ENCODE measurements at regions not wholly inside any gene's neighbourhood (a gene's known extent, or its start where the extent isn't known, plus 50 kb on each side); places are given as distances from the start of the nearest gene placed in this dataset.

DNA sequence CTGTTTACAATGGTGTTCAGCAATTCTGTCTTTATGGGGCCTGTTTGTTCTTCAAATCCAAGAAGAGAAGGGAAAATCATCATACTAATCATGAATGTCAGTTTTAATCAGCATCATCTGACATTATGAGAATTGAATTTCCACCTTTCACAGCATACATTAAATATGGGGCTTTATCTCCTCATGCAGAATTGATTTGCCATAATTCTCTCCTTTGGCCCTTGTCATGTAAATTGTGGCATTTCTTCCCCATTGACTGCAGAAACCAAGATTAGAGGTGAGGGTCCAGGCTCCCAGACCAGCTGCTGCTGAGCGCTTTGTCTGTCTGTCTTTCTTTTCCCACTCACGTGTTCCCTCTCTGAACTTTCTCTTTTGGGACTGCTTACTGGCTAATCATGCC, 232.1 kb upstream of the NAV2 start:
- no peak overlapping the region for H2AFZ ChIP-seq (ENCODE audit: control insufficient read depth, low read depth, low read length)
- no peak overlapping the region for H3K9ac ChIP-seq (ENCODE audit: control insufficient read depth, insufficient read depth, low read length)
- 69% methylated on average over 2 of the region's 2 CpGs for WGBS (ENCODE audit: insufficient coverage, insufficient replicate concordance, low lambda C conversion rate, missing lambda C conversion rate)
- no TSS peak for BruUV-seq (replicated peaks)
- ATAC-seq (no peak), DNase-seq (ENCODE audit: low read depth, low spot score) (no peak), FAIRE-seq (no peak)
- RAD21 ChIA-PET (ENCODE audit: unreplicated experiment): no interaction called here
- CTCF ChIA-PET: no interaction called here
- intact Hi-C loops (cut with micrococcal nuclease; ENCODE audit: unreplicated experiment): no loop called here
- TF ChIP-seq KLF5 (IDR thresholded peaks at IDR 0.05; ENCODE audit: partially characterized antibody): no peak
- TF ChIP-seq, protein P1, sequence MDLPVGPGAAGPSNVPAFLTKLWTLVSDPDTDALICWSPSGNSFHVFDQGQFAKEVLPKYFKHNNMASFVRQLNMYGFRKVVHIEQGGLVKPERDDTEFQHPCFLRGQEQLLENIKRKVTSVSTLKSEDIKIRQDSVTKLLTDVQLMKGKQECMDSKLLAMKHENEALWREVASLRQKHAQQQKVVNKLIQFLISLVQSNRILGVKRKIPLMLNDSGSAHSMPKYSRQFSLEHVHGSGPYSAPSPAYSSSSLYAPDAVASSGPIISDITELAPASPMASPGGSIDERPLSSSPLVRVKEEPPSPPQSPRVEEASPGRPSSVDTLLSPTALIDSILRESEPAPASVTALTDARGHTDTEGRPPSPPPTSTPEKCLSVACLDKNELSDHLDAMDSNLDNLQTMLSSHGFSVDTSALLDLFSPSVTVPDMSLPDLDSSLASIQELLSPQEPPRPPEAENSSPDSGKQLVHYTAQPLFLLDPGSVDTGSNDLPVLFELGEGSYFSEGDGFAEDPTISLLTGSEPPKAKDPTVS (IDR thresholded peaks at IDR 0.05; ENCODE audit: low read depth, low read length): no peak
- H3K79me2 ChIP-seq (ENCODE audit: control insufficient read depth, insufficient read depth, low read length): no peaks in the 10 kb centered on the region
- H3K4me2 ChIP-seq (ENCODE audit: control insufficient read depth, insufficient read depth): no peak overlapping the region
- H3K27ac ChIP-seq (ENCODE audit: control insufficient read depth, insufficient read depth): no peak overlapping the region
- in situ Hi-C loops (cut with MboI): no loop called here
- no peak overlapping the region for H3K4me3 ChIP-seq
- peaks cover 3% of the 10 kb centered on the region for H3K4me1 ChIP-seq (ENCODE audit: control insufficient read depth, insufficient read depth, low read length)
- POLR2A ChIA-PET: no interaction called here
- H3K36me3 ChIP-seq (ENCODE audit: control insufficient read depth in 2 of 2, insufficient read depth in 2 of 2, low read length in 1 of 2): no peaks in the 10 kb centered on the region
- no peaks in the 10 kb centered on the region for H4K20me1 ChIP-seq (ENCODE audit: control insufficient read depth, insufficient read depth)
- no peaks in the 10 kb centered on the region for H3K27me3 ChIP-seq (replicated peaks in 1 of 2; ENCODE audit: control insufficient read depth in 2 of 2, insufficient read depth in 2 of 2, low read length in 1 of 2)
- SMC1A ChIA-PET (ENCODE audit: uncharacterized antibody, unreplicated experiment): no interaction called here
- no peaks in the 10 kb centered on the region; the same call in 1 of the 3 replicates for H3K9me3 ChIP-seq (replicated peaks; ENCODE audit: control insufficient read depth, insufficient read depth, low read length)

DNA sequence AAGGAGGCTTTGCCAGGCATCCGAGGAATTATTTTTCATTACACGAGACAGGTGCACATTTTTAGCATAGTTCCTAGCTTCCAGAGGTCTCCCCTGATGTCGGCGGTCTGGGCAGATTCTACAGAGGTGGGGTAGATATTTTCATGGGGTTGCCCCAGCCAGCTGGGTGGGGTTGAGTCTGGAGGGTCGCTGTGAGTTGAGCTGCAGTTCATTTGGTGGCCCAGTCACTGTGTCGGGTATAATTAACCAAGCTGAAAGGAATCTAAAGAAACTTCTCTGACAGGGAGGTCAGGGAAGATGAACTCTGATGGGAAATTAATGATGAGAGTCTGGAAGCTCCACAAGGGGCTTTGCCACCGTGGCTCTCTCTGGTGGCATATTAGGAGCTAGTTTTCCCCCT, 233.7 kb upstream of the NAV2 start:
- Histone ChIP-seq H3K9me3 (replicated peaks; ENCODE audit: control insufficient read depth, insufficient read depth, low read length) (no peaks in the 10 kb centered on the region; the same call in 2 of the 3 replicates), H3K27ac (ENCODE audit: control insufficient read depth, insufficient read depth) (no peak overlapping the region), H2AFZ (ENCODE audit: control insufficient read depth, low read depth, low read length) (no peak overlapping the region), H3K79me2 (ENCODE audit: control insufficient read depth, insufficient read depth, low read length) (no peaks in the 10 kb centered on the region), H3K9ac (ENCODE audit: control insufficient read depth, insufficient read depth, low read length) (no peak overlapping the region), H3K4me3 (no peak overlapping the region), H4K20me1 (ENCODE audit: control insufficient read depth, insufficient read depth) (no peaks in the 10 kb centered on the region), H3K4me2 (ENCODE audit: control insufficient read depth, insufficient read depth) (no peak overlapping the region), H3K27me3 (replicated peaks in 1 of 2; ENCODE audit: control insufficient read depth in 2 of 2, insufficient read depth in 2 of 2, low read length in 1 of 2) (no peaks in the 10 kb centered on the region), H3K36me3 (ENCODE audit: control insufficient read depth in 2 of 2, insufficient read depth in 2 of 2, low read length in 1 of 2) (no peaks in the 10 kb centered on the region), H3K4me1 (ENCODE audit: control insufficient read depth, insufficient read depth, low read length) (peaks cover 12% of the 10 kb centered on the region)
- ChIA-PET RAD21 (ENCODE audit: unreplicated experiment) (no interaction called here), CTCF (no interaction called here), SMC1A (ENCODE audit: uncharacterized antibody, unreplicated experiment) (interaction anchor here (1.0 to 1.4 kb wide), 3 partner anchors 14 to 22 kb away, joined by 3 to 4 read pairs (median 3); no protein-coding TSS in a partner anchor), POLR2A (no interaction called here)
- FAIRE-seq: no peak
- ATAC-seq: no peak
- 41% methylated on average over 7 of the region's 7 CpGs for WGBS (ENCODE audit: insufficient coverage, insufficient replicate concordance, low lambda C conversion rate, missing lambda C conversion rate)
- no TSS peak for BruUV-seq (replicated peaks)
- in situ Hi-C loops (cut with MboI): no loop called here
- intact Hi-C loops (cut with micrococcal nuclease; ENCODE audit: unreplicated experiment): no loop called here
- TF ChIP-seq HDAC6 (IDR thresholded peaks at IDR 0.05; ENCODE audit: unreplicated experiment) (no peak), EED (IDR thresholded peaks at IDR 0.05; ENCODE audit: low read depth) (no peak), ZNF274 (IDR thresholded peaks at IDR 0.05; ENCODE audit: insufficient read depth, insufficient read length) (no peak), TCF7 (IDR thresholded peaks at IDR 0.05; ENCODE audit: borderline replicate concordance) (no peak), SP1 (IDR thresholded peaks at IDR 0.05; ENCODE audit: low read depth, low read length) (no peak), BMI1 (IDR thresholded peaks at IDR 0.05; ENCODE audit: borderline replicate concordance) (no peak), RAD21 (IDR thresholded peaks at IDR 0.05; ENCODE audit: insufficient read depth, low read depth, low read length) (no peak)
- TF ChIP-seq, protein P2, sequence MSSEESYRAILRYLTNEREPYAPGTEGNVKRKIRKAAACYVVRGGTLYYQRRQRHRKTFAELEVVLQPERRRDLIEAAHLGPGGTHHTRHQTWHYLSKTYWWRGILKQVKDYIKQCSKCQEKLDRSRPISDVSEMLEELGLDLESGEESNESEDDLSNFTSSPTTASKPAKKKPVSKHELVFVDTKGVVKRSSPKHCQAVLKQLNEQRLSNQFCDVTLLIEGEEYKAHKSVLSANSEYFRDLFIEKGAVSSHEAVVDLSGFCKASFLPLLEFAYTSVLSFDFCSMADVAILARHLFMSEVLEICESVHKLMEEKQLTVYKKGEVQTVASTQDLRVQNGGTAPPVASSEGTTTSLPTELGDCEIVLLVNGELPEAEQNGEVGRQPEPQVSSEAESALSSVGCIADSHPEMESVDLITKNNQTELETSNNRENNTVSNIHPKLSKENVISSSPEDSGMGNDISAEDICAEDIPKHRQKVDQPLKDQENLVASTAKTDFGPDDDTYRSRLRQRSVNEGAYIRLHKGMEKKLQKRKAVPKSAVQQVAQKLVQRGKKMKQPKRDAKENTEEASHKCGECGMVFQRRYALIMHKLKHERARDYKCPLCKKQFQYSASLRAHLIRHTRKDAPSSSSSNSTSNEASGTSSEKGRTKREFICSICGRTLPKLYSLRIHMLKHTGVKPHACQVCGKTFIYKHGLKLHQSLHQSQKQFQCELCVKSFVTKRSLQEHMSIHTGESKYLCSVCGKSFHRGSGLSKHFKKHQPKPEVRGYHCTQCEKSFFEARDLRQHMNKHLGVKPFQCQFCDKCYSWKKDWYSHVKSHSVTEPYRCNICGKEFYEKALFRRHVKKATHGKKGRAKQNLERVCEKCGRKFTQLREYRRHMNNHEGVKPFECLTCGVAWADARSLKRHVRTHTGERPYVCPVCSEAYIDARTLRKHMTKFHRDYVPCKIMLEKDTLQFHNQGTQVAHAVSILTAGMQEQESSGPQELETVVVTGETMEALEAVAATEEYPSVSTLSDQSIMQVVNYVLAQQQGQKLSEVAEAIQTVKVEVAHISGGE (CRISPR knock-in tag; IDR thresholded peaks at IDR 0.05): no peak
- no peak for DNase-seq (ENCODE audit: low read depth, low spot score)

Data from GM12878 (cell line).